BLaER1 treated with 17β-estradiol and CSF1 and Interleukin-3, amounts not matched to agents 10 nM and 100 nM (cell line): ENCODE measurements at regions not wholly inside any gene's neighbourhood (a gene's known extent, or its start where the extent isn't known, plus 50 kb on each side); places are given as distances from the start of the nearest gene placed in this dataset.

Experiments
- H3K27ac ChIP-seq, 11 experiments: shearing (Covaris generic); formaldehyde crosslinking; 2 replicates each; pipeline ENCODE4 v1.8.1; 2022
- H3K27me3 ChIP-seq, 11 experiments: shearing (Covaris generic); formaldehyde crosslinking; 2 replicates each; pipeline ENCODE4 v1.8.1; 2022
- H3K36me3 ChIP-seq, 11 experiments: shearing (Covaris generic); formaldehyde crosslinking; 2 replicates each; pipeline ENCODE4 v1.8.1; 2022
- H3K4me1 ChIP-seq, 10 experiments: shearing (Covaris generic); formaldehyde crosslinking; 2 replicates each; pipeline ENCODE4 v1.8.1; 2022
- H3K4me2 ChIP-seq, 11 experiments: shearing (Covaris generic); formaldehyde crosslinking; 2 replicates each; pipeline ENCODE4 v1.8.1; 2022
- H3K4me3 ChIP-seq, 10 experiments: shearing (Covaris generic); formaldehyde crosslinking; 2 replicates each; pipeline ENCODE4 v1.8.1; 2022
- H3K9ac ChIP-seq, 11 experiments: shearing (Covaris generic); formaldehyde crosslinking; 2 replicates each; pipeline ENCODE4 v1.8.1; 2022
- H3K9me3 ChIP-seq, 11 experiments: shearing (Covaris generic); formaldehyde crosslinking; replicated peaks in 1 of 11; 2 replicates each; pipeline ENCODE4 v1.8.1; 2022
- H4K20me1 ChIP-seq, 11 experiments: shearing (Covaris generic); formaldehyde crosslinking; 2 replicates each; pipeline ENCODE4 v1.8.1; 2022
- Cebpa-rat ChIP-seq, 11 experiments: shearing (Covaris generic); IDR thresholded peaks; 2 replicates each; pipeline ENCODE4 v1.8.1; 2022

DNA sequence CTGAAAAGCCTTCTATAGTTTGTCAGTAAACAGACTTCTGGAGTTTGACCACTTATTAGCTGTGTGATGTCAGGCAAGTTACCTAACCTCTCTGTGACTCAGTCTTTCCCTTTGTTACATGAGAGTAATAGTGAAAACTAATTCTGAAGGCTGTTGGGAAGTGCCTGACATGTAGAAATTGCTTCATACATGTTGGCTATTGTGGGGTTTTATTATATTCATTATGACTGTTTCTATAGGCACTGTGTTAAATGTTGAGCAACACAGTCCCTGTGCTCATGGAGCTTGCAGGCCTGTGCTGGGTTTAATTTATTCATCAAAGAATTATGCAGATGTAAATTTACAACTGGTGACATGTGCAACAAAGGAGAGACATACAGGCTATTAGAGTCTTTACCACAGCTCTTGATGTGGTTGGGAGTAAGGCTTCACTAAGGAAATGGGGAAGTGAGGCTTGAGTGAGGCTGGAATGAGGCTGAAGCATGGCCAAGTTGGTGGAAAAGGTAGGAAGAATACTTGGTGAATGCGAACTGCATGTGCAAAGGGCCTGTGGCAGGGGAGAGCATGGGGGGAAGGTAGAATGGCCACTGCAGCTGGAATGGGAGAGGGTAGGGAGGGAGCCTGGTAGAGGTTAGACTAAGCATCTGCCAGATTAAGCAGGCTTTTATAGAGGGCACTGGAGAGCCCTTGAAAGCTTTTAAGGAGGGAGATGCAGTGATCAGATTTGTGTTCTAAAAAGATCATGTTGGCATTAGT is 236.4 kb upstream of the CRY1 start:
- peak overlapping the region in 10 of 11 experiments; percentile 50 to 84 (median 68); a peak in 20 of 22 replicates for H3K27ac ChIP-seq
- H3K4me3 ChIP-seq, result no peak overlapping the region
- TF ChIP-seq Cebpa-rat (IDR thresholded peaks at IDR 0.05), result peak in 6 of 11 experiments; percentile 34 to 84 (median 63); a peak in 10 of 22 replicates
- peaks cover 0 to 100% (median 19%) of the 10 kb centered on the region in 11 experiments; a peak in 13 of 22 replicates for H4K20me1 ChIP-seq
- H3K4me2 ChIP-seq, result peak overlapping the region; percentile 66 to 94 (median 89)
- peaks cover 39 to 100% (median 91%) of the 10 kb centered on the region in 10 experiments for H3K4me1 ChIP-seq
- H3K9me3 ChIP-seq, result no peaks in the 10 kb centered on the region
- peak overlapping the region in 7 of 11 experiments; percentile 47 to 75 (median 62); a peak in 10 of 22 replicates for H3K9ac ChIP-seq
- H3K36me3 ChIP-seq, result peaks cover 0 to 6% (median 0%) of the 10 kb centered on the region in 11 experiments; a peak in 1 of 22 replicates
- peaks cover 0 to 49% (median 0%) of the 10 kb centered on the region in 11 experiments; a peak in 6 of 22 replicates for H3K27me3 ChIP-seq

GRCh38 chr12:107330831-107331431 is 237.6 kb upstream of the CRY1 start:
- peaks cover 39 to 95% (median 90%) of the 10 kb centered on the region in 10 experiments for H3K4me1 ChIP-seq
- peaks cover 0 to 49% (median 0%) of the 10 kb centered on the region in 11 experiments; a peak in 6 of 22 replicates for H3K27me3 ChIP-seq
- no peak overlapping the region; a peak in 1 of 20 replicates for H3K4me3 ChIP-seq
- peak overlapping the region in 7 of 11 experiments; percentile 16 to 84 (median 80); a peak in 11 of 22 replicates for H3K27ac ChIP-seq
- peak overlapping the region; percentile 12 to 90 (median 78); a peak in 21 of 22 replicates for H3K4me2 ChIP-seq
- peaks cover 0 to 8% (median 0%) of the 10 kb centered on the region in 11 experiments; a peak in 1 of 22 replicates for H3K36me3 ChIP-seq
- peak overlapping the region in 5 of 11 experiments; percentile 20 to 56 (median 40); a peak in 6 of 22 replicates for H3K9ac ChIP-seq
- no peaks in the 10 kb centered on the region; a peak in 1 of 22 replicates for H3K9me3 ChIP-seq
- no peak for TF ChIP-seq Cebpa-rat (IDR thresholded peaks at IDR 0.05)
- H4K20me1 ChIP-seq, result peaks cover 0 to 99% (median 23%) of the 10 kb centered on the region in 11 experiments; a peak in 13 of 22 replicates

DNA sequence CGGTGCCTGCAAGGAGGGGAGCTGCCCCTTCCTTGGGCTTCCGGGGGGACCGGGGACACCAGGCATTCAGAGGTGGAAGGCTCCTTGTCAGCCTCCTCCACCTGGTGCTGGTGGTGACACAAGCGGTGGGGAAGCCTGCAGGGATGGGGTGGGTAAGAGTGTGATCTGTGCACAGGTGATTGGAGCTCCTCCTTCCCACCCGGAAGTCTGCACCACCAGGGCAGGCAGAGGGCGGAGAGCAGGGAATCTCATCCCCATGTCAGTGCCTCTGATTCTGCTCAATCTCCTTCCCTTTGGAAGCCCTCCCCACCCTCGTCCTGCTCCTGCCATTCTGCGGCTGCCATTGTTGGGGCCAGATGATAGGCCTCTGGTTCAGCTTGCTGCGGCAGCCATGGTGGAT is 238.1 kb upstream of the CRY1 start:
- Histone ChIP-seq H4K20me1 (peaks cover 0 to 98% (median 26%) of the 10 kb centered on the region in 11 experiments; a peak in 13 of 22 replicates), H3K4me3 (no peak overlapping the region), H3K27me3 (peaks cover 0 to 48% (median 0%) of the 10 kb centered on the region in 11 experiments; a peak in 6 of 22 replicates), H3K9ac (peak overlapping the region in 5 of 11 experiments; percentile 19 to 56 (median 40); a peak in 5 of 22 replicates), H3K4me2 (peak overlapping the region; percentile 12 to 90 (median 78); a peak in 21 of 22 replicates), H3K27ac (peak overlapping the region in 7 of 11 experiments; percentile 16 to 84 (median 80); a peak in 11 of 22 replicates), H3K36me3 (peaks cover 0 to 8% (median 0%) of the 10 kb centered on the region in 11 experiments; a peak in 1 of 22 replicates), H3K4me1 (peaks cover 39 to 95% (median 86%) of the 10 kb centered on the region in 10 experiments), H3K9me3 (no peaks in the 10 kb centered on the region; a peak in 1 of 22 replicates)
- no peak for TF ChIP-seq Cebpa-rat (IDR thresholded peaks at IDR 0.05)

GRCh38 chr12:107331912-107332311 is 238.6 kb upstream of the CRY1 start:
- H3K9ac ChIP-seq, result peak overlapping the region in 3 of 11 experiments; percentile 40 to 56 (median 40); a peak in 3 of 22 replicates
- H3K36me3 ChIP-seq, result peaks cover 0 to 8% (median 0%) of the 10 kb centered on the region in 11 experiments; a peak in 1 of 22 replicates
- H4K20me1 ChIP-seq, result peaks cover 0 to 98% (median 26%) of the 10 kb centered on the region in 11 experiments; a peak in 13 of 22 replicates
- peaks cover 0 to 44% (median 0%) of the 10 kb centered on the region in 11 experiments; a peak in 6 of 22 replicates for H3K27me3 ChIP-seq
- H3K4me1 ChIP-seq, result peaks cover 43 to 95% (median 86%) of the 10 kb centered on the region in 10 experiments
- peak overlapping the region in 9 of 11 experiments; percentile 66 to 90 (median 89); a peak in 18 of 22 replicates for H3K4me2 ChIP-seq
- H3K9me3 ChIP-seq, result no peaks in the 10 kb centered on the region; a peak in 1 of 22 replicates
- H3K27ac ChIP-seq, result peak overlapping the region in 7 of 11 experiments; percentile 16 to 84 (median 80); a peak in 10 of 22 replicates
- no peak for TF ChIP-seq Cebpa-rat (IDR thresholded peaks at IDR 0.05)
- H3K4me3 ChIP-seq, result no peak overlapping the region

DNA sequence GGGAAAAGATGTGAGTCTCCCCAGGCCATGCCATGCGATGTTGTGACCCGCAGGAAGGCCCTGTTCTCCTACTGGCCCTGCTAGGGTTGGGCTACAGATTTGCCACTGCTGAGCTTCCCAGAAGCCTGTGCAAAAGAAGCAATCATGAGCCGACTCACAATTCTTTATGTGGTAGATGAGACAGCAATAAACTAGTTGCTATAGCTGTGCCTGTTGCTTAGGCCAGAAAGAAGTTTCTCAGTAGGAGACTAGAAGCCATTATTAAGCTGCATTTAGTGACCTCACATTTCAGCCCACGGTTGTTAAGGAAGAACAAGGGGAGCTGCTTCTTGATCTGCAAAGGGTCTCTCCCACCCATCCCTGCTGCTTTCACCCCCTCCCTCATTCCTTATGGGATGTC is 239.4 kb upstream of the CRY1 start:
- Histone ChIP-seq H3K27ac (peak overlapping the region in 4 of 11 experiments; percentile 5 to 84 (median 49); a peak in 4 of 22 replicates), H3K36me3 (peaks cover 0 to 8% (median 0%) of the 10 kb centered on the region in 11 experiments; a peak in 1 of 22 replicates), H3K4me1 (peaks cover 47 to 95% (median 85%) of the 10 kb centered on the region in 10 experiments), H4K20me1 (peaks cover 0 to 96% (median 26%) of the 10 kb centered on the region in 11 experiments; a peak in 13 of 22 replicates), H3K9ac (no peak overlapping the region), H3K4me2 (peak overlapping the region in 10 of 11 experiments; percentile 12 to 90 (median 84); a peak in 18 of 22 replicates), H3K9me3 (no peaks in the 10 kb centered on the region; a peak in 1 of 22 replicates), H3K27me3 (peaks cover 0 to 36% (median 0%) of the 10 kb centered on the region in 11 experiments; a peak in 6 of 22 replicates), H3K4me3 (no peak overlapping the region)
- TF ChIP-seq Cebpa-rat (IDR thresholded peaks at IDR 0.05), result no peak

GRCh38 chr12:107335802-107336570 is 242.6 kb upstream of the CRY1 start:
- peaks cover 0 to 79% (median 25%) of the 10 kb centered on the region in 11 experiments; a peak in 12 of 22 replicates for H4K20me1 ChIP-seq
- peaks cover 0 to 16% (median 0%) of the 10 kb centered on the region in 11 experiments; a peak in 3 of 22 replicates for H3K36me3 ChIP-seq
- no peak overlapping the region for H3K27ac ChIP-seq
- no peak for TF ChIP-seq Cebpa-rat (IDR thresholded peaks at IDR 0.05)
- peaks cover 0 to 6% (median 0%) of the 10 kb centered on the region in 11 experiments; a peak in 4 of 22 replicates for H3K9me3 ChIP-seq
- H3K9ac ChIP-seq, result no peak overlapping the region
- H3K4me3 ChIP-seq, result no peak overlapping the region
- peaks cover 0 to 20% (median 0%) of the 10 kb centered on the region in 11 experiments; a peak in 6 of 22 replicates for H3K27me3 ChIP-seq
- H3K4me2 ChIP-seq, result peak overlapping the region in 3 of 11 experiments; percentile 43 to 75 (median 63); a peak in 2 of 22 replicates
- peaks cover 19 to 82% (median 55%) of the 10 kb centered on the region in 10 experiments for H3K4me1 ChIP-seq

DNA sequence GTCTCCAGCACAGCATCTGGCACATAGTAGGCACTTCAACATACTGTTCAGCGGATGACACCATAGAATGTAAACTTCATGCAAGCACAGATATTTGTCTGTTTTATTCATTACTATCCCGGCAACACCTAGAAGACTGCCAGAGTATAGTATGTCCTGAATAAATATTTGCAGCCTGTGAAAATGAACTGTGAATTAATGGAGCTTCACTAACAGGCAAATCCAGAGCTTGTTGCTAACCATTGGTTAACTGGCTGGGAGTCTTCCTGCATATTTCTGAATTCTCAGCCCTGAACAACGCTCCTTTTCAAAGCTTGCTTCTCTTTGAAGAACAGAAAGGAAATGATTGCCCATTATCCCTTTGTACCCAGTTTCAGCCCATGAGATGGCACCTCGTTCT is 243.3 kb upstream of the CRY1 start:
- H3K4me1 ChIP-seq, result peaks cover 16 to 82% (median 52%) of the 10 kb centered on the region in 10 experiments
- H3K4me2 ChIP-seq, result peak overlapping the region; percentile 24 to 75 (median 50); a peak in 20 of 22 replicates
- peaks cover 0 to 20% (median 0%) of the 10 kb centered on the region in 11 experiments; a peak in 4 of 22 replicates for H3K36me3 ChIP-seq
- H3K27ac ChIP-seq, result peak overlapping the region in 4 of 11 experiments; percentile 17 to 44 (median 31); a peak in 3 of 22 replicates
- H3K4me3 ChIP-seq, result no peak overlapping the region
- peaks cover 0 to 13% (median 0%) of the 10 kb centered on the region in 11 experiments; a peak in 1 of 22 replicates for H3K27me3 ChIP-seq
- TF ChIP-seq Cebpa-rat (IDR thresholded peaks at IDR 0.05), result no peak
- peaks cover 0 to 72% (median 18%) of the 10 kb centered on the region in 11 experiments; a peak in 12 of 22 replicates for H4K20me1 ChIP-seq
- no peak overlapping the region for H3K9ac ChIP-seq
- peaks cover 0 to 13% (median 0%) of the 10 kb centered on the region in 11 experiments; a peak in 9 of 22 replicates for H3K9me3 ChIP-seq
